ENCODE measurements at regions not wholly inside any gene's neighbourhood (a gene's known extent, or its start where the extent isn't known, plus 50 kb on each side); places are given as distances from the start of the nearest gene placed in this dataset.

DNA sequence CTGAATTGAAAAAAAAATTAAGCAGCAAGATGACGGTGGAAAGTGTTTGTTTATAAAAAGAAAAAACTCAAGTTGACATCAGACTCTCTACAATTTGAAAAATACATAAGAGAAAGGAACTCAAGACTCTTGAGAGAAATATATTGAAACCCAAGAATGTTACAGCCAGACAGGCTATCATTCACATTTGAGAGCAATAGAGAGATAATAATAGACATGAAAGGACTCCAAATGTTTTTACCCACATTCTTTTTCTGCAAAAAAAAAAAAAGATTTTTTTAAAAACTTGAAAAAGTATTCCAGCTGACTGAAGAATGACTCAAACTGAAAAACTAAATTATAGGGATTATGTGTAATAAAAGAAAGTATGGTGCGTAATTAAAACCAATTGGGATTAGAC, 532.4 kb downstream of the INHBA start:
- Histone ChIP-seq H3K27ac (no peak overlapping the region), H3K4me1 (no peaks in the 10 kb centered on the region), H3K27me3 (no peaks in the 10 kb centered on the region), H3K36me3 (no peaks in the 10 kb centered on the region), H3K4me3 (no peak overlapping the region), H3K9me3 (no peaks in the 10 kb centered on the region)
- no peak for TF ChIP-seq CTCF (IDR thresholded peaks at IDR 0.05)
- no peak for DNase-seq
- intact Hi-C loops (cut with DNase I), result no loop called here
- no peak for ATAC-seq

GRCh38 chr7:41169317-41169716, 533.6 kb downstream of the INHBA start:
- TF ChIP-seq CTCF (IDR thresholded peaks at IDR 0.05), result no peak
- no peak overlapping the region for H3K27ac ChIP-seq
- DNase-seq, result no peak
- H3K4me1 ChIP-seq, result no peaks in the 10 kb centered on the region
- H3K27me3 ChIP-seq, result no peaks in the 10 kb centered on the region
- intact Hi-C loops (cut with DNase I), result no loop called here
- H3K36me3 ChIP-seq, result no peaks in the 10 kb centered on the region
- no peak for ATAC-seq
- no peaks in the 10 kb centered on the region for H3K9me3 ChIP-seq
- H3K4me3 ChIP-seq, result no peak overlapping the region

DNA sequence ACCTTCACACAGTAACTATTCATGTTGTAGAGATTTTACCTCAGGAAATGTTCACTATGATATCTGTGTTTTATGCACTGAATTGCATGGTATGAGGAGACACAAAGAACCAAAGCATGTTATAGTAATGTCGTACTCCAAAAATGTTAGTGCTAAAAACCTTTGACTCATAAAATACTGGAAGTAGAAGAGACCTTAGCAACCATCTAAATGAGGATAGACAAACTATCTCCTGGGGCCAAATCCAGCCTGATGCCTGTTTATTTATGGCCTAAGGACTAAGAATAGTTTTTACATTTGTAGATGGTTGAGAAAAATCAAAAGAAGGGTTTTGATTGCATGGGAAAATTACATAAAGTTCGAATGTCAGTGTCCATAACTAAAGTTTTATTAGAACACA, 535.1 kb downstream of the INHBA start:
- intact Hi-C loops (cut with DNase I), result no loop called here
- no peak for ATAC-seq
- no peaks in the 10 kb centered on the region for H3K36me3 ChIP-seq
- H3K9me3 ChIP-seq, result no peaks in the 10 kb centered on the region
- no peak for TF ChIP-seq CTCF (IDR thresholded peaks at IDR 0.05)
- no peaks in the 10 kb centered on the region for H3K4me1 ChIP-seq
- no peak overlapping the region for H3K4me3 ChIP-seq
- no peaks in the 10 kb centered on the region for H3K27me3 ChIP-seq
- no peak for DNase-seq
- no peak overlapping the region for H3K27ac ChIP-seq

GRCh38 chr7:41164440-41164839, 538.5 kb downstream of the INHBA start:
- Histone ChIP-seq H3K9me3 (no peaks in the 10 kb centered on the region), H3K27me3 (no peaks in the 10 kb centered on the region), H3K4me1 (no peaks in the 10 kb centered on the region), H3K4me3 (no peak overlapping the region), H3K36me3 (no peaks in the 10 kb centered on the region), H3K27ac (no peak overlapping the region)
- intact Hi-C loops (cut with DNase I), result no loop called here
- ATAC-seq (no peak), DNase-seq (no peak)
- TF ChIP-seq CTCF (IDR thresholded peaks at IDR 0.05), result no peak

DNA sequence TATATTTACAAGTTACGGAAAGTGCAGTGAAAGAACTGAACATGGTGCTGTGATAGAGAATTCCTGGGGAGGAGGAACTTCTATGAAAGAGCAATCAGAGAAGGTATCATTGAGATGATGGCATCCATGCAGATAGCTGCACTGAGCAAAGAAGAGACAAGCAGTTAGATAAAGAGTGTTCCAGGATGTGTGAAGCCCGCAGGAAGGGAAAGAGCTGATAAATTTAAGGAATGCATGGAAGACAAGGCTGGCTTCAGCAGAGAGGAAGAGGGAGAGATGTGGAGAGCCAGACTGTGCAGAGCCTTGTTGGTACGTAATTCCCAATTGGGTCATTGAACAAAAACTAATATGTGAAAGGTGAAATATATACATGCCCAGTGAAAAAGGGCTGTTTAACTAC, 538.9 kb downstream of the INHBA start:
- Histone ChIP-seq H3K9me3 (no peaks in the 10 kb centered on the region), H3K27ac (no peak overlapping the region), H3K4me3 (no peak overlapping the region), H3K36me3 (no peaks in the 10 kb centered on the region), H3K4me1 (no peaks in the 10 kb centered on the region), H3K27me3 (no peaks in the 10 kb centered on the region)
- intact Hi-C loops (cut with DNase I), result no loop called here
- DNase-seq, result no peak
- no peak for ATAC-seq
- no peak for TF ChIP-seq CTCF (IDR thresholded peaks at IDR 0.05)

- no peak overlapping the region for H3K4me3 ChIP-seq
- H3K27me3 ChIP-seq, result no peaks in the 10 kb centered on the region
- no peaks in the 10 kb centered on the region for H3K36me3 ChIP-seq
- intact Hi-C loops (cut with DNase I), result no loop called here
- H3K4me1 ChIP-seq, result no peaks in the 10 kb centered on the region
- ATAC-seq (no peak), DNase-seq (no peak)
- H3K27ac ChIP-seq, result no peak overlapping the region
- no peaks in the 10 kb centered on the region for H3K9me3 ChIP-seq
- TF ChIP-seq CTCF (IDR thresholded peaks at IDR 0.05), result no peak
Measured at GRCh38 chr7:41162612-41163011, 540.3 kb downstream of the INHBA start.
